ENCODE measurements at regions not wholly inside any gene's neighbourhood (a gene's known extent, or its start where the extent isn't known, plus 50 kb on each side); places are given as distances from the start of the nearest gene placed in this dataset.

GRCh38 chr2:120921457-120921856 lies 185.8 kb downstream of the GLI2 start:
- DNase-seq = no peak

DNA sequence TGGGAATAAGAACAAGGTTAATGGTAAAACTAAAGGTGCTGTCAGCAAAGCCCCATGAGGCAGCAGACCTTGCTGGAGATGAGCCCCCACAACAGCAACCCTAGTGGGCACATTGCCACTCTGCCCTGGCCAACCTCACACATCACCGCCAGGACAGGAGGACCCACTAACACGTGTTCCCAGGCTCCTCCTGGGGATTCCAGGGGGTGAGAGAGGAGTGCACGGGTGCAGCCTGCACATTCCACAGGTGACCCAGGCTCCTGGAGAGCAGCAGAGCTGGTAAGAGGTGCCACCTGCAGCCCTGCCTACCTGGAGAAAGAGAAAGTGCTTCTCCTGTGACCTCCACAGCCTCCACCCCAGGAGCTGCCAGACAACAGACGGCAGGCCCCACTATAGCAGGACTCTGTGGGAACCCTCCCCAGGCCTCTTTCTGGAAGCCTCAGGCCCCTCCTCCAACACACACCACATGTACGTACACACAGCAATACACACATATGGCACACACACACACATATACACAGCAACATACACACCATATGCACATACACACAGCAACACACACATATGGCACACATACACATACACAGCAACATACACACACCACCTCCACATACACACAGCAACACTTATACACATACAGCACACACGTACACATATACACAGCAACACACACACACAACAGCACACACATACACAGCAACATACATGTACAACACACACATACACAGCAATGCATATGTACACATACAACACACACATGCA lies 187.1 kb downstream of the GLI2 start:
- DNase-seq = no peak

DNA sequence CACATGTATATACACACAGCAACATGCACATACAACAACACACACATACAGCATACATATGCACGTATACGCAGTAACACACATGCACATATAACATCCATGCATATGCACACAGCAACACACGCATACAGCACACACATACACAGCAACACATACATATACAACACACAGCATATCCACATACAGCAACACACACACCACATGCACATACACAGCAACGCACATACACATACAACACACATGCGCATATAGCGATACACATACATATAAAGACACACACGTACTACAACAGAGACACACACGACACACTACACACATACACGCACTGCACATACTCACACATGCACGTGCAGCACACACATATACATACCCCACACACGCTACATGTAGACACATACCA lies 187.8 kb downstream of the GLI2 start:
- DNase-seq = no peak

DNA sequence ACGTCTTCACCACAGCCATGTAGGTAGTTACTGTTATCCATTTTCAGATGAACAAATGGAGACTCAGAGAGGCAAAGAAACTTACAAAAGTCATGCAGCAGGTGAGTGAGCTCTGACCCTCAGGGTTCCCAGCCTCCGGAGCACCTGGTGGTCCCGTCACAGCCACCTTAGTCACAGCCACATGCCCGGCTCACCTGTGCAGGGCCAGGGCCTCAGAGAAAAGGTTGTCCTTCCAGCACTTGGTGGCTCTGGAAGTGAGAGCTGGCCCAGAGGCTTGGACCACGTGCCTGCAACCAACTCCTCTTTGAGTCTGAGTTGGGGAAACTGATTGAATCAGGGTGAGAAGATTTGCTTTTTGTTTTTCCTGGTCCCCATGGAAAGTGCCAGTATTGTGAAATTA lies 189.3 kb downstream of the GLI2 start:
- no peak for DNase-seq

DNA sequence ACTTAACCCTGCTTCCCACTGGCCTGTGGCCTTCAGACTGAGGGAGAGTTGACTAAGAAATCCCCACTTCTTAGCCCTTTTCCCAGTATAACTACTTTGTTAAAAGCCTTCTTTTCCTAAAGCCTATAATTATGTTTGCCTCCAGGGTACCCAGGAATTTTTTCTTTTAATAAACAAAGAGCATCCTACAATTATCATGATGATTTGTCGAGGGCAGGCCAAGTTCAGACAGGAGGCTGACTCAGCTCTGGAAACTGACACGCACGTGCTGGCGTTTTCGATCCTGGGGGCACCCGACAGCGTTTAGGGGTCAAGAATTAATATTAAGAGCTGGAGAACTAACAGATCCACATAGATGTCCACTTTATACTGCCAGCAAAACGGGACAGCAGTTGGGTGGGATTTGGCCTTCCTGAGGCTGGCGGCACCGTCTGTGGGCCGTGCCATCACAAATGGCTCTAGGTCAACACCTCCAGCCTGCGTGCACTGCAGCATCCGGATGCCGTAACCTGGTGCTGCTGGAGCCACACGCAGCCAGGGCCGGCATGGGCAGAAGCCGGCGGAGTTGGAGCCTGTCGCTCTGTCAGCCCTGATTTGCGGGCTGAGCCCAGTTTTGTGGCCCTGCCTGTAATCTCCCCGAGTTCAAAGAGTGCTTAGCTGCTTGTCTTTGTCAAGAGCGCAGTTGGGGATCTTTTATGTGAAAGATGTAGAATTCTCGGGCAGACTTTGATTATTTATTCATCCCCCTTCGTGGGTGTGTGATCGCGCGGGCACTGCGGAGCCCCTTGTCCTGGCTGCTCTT lies 191.0 kb downstream of the GLI2 start:
- DNase-seq = no peak

GRCh38 chr2:120927265-120927628 lies 191.6 kb downstream of the GLI2 start:
- DNase-seq = no peak

GRCh38 chr2:120929829-120930228 lies 194.2 kb downstream of the GLI2 start:
- no peak for DNase-seq

DNA sequence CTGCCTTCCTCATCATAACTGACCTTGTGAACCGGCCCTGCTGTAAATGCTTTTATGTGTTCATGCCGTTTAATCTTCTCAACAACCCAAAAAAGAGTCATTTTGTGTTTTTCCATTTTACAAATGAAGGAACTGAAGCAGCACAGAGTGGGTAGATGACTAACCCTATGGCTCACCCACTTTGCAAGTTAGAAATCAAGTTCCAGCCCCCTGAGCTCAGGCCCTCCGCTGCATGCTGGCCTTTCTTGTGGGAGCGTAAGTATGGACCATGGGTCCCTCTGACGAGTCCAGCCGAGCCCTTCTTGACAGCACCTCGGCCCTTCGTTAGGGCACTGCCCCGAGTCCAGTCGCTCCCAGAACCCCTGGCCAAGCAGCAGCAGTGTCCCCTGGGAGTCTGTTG lies 194.6 kb downstream of the GLI2 start:
- no peak for DNase-seq

DNA sequence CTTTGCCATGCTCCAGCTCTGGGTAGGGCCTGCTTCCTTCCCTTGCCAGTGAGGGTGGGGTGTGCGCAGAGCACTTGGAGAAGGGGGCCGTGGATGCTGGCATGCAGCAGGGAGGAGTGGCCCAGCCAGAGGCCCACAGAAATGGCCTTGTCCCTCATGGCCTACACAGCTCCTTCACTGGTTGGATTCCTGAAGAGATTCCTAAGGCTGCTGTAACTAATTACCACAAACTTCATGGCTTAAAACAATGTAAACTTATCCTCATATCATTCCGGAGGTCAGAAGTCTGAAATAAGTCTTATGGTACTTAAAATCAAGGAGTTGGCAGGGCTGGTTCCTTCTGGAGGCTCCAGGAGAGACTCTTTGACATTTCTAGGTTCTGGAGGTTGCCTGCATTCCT lies 195.2 kb downstream of the GLI2 start:
- DNase-seq = no peak

DNA sequence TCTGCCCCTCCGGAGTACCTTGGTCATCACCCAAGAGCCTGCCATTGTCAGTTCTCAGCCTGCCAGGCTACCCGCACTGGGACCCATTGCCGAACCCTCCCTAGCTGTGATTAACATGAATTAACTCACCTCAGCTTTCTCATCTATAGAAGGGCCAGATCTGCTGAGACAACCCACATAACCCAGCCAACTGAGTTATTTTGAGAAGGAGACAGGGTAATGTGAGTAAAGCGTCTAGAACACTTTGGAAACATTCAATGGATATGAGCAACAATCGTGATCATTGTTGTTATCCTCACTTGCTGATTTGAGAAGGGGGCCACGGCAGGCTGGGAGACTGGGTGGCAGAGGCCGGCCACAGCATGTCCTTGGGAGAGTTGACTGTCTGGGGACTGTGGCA lies 196.8 kb downstream of the GLI2 start:
- DNase-seq = no peak

DNA sequence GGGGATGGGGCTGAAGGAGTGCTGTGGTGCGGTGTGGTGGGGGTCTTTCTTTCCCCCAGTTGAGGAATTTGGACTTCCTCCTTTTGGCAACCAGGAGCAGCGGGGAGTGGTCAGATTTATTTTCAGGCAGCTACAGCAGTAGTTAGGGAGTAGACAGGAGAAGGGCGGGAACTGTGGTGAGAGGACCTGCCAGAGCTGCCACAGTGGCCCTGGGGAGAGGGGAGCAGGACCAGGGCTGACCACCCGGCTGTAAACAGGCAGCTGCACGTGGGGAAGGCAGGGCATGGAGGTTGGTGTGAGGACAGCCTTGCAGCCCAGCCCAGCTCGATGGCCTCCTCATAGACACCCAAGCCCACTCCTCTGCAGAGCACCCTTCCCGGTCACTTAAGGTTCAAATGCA lies 197.2 kb downstream of the GLI2 start:
- no peak for DNase-seq

- DNase-seq = no peak
Observed at GRCh38 chr2:120933693-120934573, 198.3 kb downstream of the GLI2 start.

- DNase-seq = no peak
Observed at GRCh38 chr2:120934574-120935338, 199.1 kb downstream of the GLI2 start.

GRCh38 chr2:120935339-120936313 lies 200.0 kb downstream of the GLI2 start:
- DNase-seq = no peak

DNA sequence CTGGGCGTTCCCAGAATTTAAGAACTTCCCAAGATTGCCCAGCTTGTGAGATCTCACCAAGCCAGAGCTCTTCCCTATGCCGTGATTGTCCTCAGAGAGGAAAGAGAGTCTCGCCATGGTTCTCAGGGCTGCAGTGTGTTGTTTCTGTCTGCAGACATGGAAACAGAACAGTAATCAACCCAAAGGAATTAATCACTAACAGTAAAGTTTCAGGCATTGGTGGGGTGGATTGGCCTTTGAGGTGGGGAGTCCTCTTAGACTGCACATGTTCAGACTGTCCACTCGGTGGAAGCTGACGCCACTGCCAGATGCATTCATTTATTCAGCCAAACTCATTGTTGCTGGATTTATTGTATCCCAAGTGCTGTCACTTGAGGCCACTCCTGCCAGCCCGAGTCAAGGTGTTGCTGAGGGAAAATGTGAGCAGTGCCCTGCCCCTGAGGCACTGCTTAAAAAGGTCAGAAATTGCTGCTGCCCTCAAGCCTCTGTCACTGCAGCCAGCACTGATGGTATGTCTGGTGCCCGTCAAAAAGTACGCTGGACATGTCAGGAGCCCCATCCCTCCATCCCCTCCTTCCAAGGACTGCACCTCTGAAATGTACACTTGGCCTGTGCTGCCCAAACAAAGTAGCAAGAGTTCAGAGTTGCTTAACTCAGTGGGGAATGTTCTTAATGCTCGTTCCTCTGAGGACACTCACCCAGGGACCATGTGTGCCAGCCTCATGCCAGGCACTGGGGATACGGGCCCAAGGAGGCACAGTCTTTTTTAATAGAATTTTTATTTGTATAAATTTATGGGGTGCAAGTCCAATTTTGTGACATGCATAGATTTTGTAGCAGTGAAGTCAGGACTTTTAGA lies 201.0 kb downstream of the GLI2 start:
- no peak for DNase-seq

- no peak for DNase-seq
Observed at GRCh38 chr2:120937686-120938044, 202.0 kb downstream of the GLI2 start.

- no peak for DNase-seq
Observed at GRCh38 chr2:120938045-120938771, 202.5 kb downstream of the GLI2 start.

DNA sequence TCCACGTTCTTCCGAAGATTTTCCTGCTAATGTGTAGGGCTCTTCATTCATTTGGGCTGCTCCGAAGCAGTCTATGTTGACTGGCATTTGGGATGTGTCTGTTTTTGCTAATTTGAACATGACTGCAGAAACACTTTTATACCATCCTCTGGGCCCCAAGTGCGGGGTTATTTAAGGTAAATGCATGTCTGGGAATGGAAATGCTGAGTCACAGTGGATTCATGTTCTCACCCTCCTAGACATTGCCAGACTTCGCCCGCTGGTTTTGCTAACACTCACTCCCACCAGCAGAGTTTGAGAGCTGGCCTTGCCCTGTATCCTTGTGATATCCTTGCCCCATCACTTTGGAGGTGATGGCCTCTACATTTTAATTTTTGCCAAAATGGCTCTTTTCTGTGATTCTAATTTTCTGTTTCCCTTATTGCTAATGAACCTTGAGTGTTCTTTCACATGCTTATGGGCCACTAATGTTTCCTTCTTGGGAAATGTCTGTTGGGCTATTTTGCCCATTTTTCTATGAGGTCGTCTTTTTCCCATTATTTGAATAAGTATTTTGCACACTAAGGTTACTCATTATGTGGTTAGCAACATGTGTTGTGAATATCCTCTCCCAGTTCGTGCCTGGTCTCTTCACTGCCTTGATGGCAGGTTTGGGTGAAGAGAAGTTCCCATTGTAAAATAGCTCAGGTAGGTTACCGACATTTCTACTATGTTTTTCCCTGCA lies 204.1 kb downstream of the GLI2 start:
- no peak for DNase-seq

GRCh38 chr2:120940319-120940696 lies 204.6 kb downstream of the GLI2 start:
- no peak for DNase-seq
